ENCODE measurements at regions not wholly inside any gene's neighbourhood (a gene's known extent, or its start where the extent isn't known, plus 50 kb on each side); places are given as distances from the start of the nearest gene placed in this dataset.

DNA sequence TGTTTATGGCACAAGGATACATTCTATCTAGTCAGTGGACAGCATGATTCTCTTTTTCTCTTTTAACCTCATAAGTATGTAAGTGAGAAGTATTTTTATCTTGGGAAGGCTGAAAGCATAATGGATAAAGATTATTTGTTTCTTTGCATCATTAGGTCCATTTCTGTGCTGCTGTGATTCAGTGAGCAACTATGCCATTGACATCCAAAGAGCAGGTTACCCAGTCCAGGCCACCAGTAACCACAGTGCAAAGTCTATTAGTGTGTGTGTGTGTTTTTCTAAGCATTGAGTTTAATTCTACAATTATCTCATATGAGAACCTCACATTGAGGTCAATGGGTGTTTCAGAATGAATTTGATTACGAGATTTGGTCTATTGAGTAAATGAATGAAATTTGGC lies 158.8 kb upstream of the DACH1 start:
- TF ChIP-seq HCFC1 (IDR thresholded peaks at IDR 0.05; ENCODE audit: low read length) (no peak), EP300 (IDR thresholded peaks at IDR 0.05; ENCODE audit: borderline replicate concordance in 1 of 2, control insufficient read depth in 1 of 2, low read depth in 2 of 2, low read length in 2 of 2) (no peak), EZH2 (IDR thresholded peaks at IDR 0.05; ENCODE audit: borderline replicate concordance, control insufficient read depth, low read depth, low read length) (no peak), TCF7 (IDR thresholded peaks at IDR 0.05; ENCODE audit: borderline replicate concordance) (no peak), CEBPB (IDR thresholded peaks at IDR 0.05; ENCODE audit: borderline replicate concordance in 1 of 2, low read depth in 2 of 2, low read length in 2 of 2) (no peak), ZBTB4 (CRISPR knock-in tag; IDR thresholded peaks at IDR 0.05) (no peak), DPF2 (IDR thresholded peaks at IDR 0.05) (no peak), SIN3A (IDR thresholded peaks at IDR 0.05; ENCODE audit: low read depth, low read length) (no peak), NRF1 (conservative IDR thresholded peaks at IDR 0.05; ENCODE audit: low read depth, low read length) (no peak), RFX5 (IDR thresholded peaks at IDR 0.05; ENCODE audit: low read depth, low read length) (no peak), GABPA (IDR thresholded peaks at IDR 0.05; ENCODE audit: low read depth) (no peak)
- TF ChIP-seq, protein P1, sequence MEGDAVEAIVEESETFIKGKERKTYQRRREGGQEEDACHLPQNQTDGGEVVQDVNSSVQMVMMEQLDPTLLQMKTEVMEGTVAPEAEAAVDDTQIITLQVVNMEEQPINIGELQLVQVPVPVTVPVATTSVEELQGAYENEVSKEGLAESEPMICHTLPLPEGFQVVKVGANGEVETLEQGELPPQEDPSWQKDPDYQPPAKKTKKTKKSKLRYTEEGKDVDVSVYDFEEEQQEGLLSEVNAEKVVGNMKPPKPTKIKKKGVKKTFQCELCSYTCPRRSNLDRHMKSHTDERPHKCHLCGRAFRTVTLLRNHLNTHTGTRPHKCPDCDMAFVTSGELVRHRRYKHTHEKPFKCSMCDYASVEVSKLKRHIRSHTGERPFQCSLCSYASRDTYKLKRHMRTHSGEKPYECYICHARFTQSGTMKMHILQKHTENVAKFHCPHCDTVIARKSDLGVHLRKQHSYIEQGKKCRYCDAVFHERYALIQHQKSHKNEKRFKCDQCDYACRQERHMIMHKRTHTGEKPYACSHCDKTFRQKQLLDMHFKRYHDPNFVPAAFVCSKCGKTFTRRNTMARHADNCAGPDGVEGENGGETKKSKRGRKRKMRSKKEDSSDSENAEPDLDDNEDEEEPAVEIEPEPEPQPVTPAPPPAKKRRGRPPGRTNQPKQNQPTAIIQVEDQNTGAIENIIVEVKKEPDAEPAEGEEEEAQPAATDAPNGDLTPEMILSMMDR (IDR thresholded peaks at IDR 0.05 in 2 of 3, conservative IDR thresholded peaks at IDR 0.05 in 1 of 3; ENCODE audit: control insufficient read depth in 2 of 3, extremely low read depth in 1 of 3, insufficient read depth in 1 of 3, low read depth in 3 of 3, low read length in 3 of 3) = no peak
- TF ChIP-seq, protein P2, sequence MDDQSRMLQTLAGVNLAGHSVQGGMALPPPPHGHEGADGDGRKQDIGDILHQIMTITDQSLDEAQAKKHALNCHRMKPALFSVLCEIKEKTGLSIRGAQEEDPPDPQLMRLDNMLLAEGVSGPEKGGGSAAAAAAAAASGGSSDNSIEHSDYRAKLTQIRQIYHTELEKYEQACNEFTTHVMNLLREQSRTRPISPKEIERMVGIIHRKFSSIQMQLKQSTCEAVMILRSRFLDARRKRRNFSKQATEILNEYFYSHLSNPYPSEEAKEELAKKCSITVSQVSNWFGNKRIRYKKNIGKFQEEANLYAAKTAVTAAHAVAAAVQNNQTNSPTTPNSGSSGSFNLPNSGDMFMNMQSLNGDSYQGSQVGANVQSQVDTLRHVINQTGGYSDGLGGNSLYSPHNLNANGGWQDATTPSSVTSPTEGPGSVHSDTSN (IDR thresholded peaks at IDR 0.05; ENCODE audit: insufficient replicate concordance, low read depth, low read length) = no peak
- TF ChIP-seq, protein P3, sequence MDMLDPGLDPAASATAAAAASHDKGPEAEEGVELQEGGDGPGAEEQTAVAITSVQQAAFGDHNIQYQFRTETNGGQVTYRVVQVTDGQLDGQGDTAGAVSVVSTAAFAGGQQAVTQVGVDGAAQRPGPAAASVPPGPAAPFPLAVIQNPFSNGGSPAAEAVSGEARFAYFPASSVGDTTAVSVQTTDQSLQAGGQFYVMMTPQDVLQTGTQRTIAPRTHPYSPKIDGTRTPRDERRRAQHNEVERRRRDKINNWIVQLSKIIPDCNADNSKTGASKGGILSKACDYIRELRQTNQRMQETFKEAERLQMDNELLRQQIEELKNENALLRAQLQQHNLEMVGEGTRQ (IDR thresholded peaks at IDR 0.05; ENCODE audit: borderline replicate concordance, low read depth, low read length) = no peak
